Lower lobe of right lung (tissue), 2 donors: ENCODE measurements at regions not wholly inside any gene's neighbourhood (a gene's known extent, or its start where the extent isn't known, plus 50 kb on each side); places are given as distances from the start of the nearest gene placed in this dataset.

ENCODE experiments used
- ATAC-seq, 2 donors: fragments of 200-7000 bp; cut with Tn5 transposase; one replicate each; pipeline ENCODE4 v1.9.1; 2020 to 2022; ENCODE audit warnings: mild to moderate bottlenecking in 2 of 2, moderate library complexity in 2 of 2
- DNase-seq: peaks from one replicate; pipeline ENCODE4 v3.0.0-alpha.2; 2020
- H3K27ac ChIP-seq: fragments of 200-600 bp; one replicate; pipeline ENCODE4 v1.8.0; 2022
- H3K27me3 ChIP-seq: fragments of 200-600 bp; one replicate; pipeline ENCODE4 v1.8.0; 2022; ENCODE audit warnings: low read depth
- H3K36me3 ChIP-seq: fragments of 200-600 bp; one replicate; pipeline ENCODE4 v1.8.0; 2022; ENCODE audit warnings: mild to moderate bottlenecking
- H3K4me1 ChIP-seq: fragments of 200-600 bp; one replicate; pipeline ENCODE4 v1.8.0; 2022
- H3K4me3 ChIP-seq: fragments of 200-600 bp; one replicate; pipeline ENCODE4 v1.8.0; 2022; ENCODE audit warnings: mild to moderate bottlenecking
- H3K9me3 ChIP-seq: fragments of 200-600 bp; one replicate; pipeline ENCODE4 v1.8.0; 2022
- CTCF ChIP-seq: fragments of 200-600 bp; IDR thresholded peaks from one replicate; pipeline ENCODE4 v1.8.0; 2022; ENCODE audit warnings: antibody characterized with exemption, mild to moderate bottlenecking
- intact Hi-C: fragments of 100-400 bp; cut with DNase I; formaldehyde crosslinking; loops from one replicate; pipeline ENCODE4 v1.11.0; 2022
- donor health status: DM: no; HTN: yes; CAD: no; lungs with severe emphysema.

- intact Hi-C loops: no loop called here
- Histone ChIP-seq H3K4me1 (peaks cover 8% of the 10 kb centered on the region), H3K27ac (no peak overlapping the region), H3K4me3 (no peak overlapping the region), H3K36me3 (no peaks in the 10 kb centered on the region), H3K9me3 (no peaks in the 10 kb centered on the region), H3K27me3 (no peaks in the 10 kb centered on the region)
- ATAC-seq: no peak
- DNase-seq: no peak
- no peak for TF ChIP-seq CTCF
Observed at GRCh38 chr17:13321951-13322701, 279.6 kb downstream of the HS3ST3A1 start.

GRCh38 chr17:13320046-13320785 lies 281.5 kb downstream of the HS3ST3A1 start:
- H3K27ac ChIP-seq: peak overlapping the region; percentile 53
- H3K4me3 ChIP-seq: no peak overlapping the region
- H3K36me3 ChIP-seq: no peaks in the 10 kb centered on the region
- no peaks in the 10 kb centered on the region for H3K27me3 ChIP-seq
- peaks cover 8% of the 10 kb centered on the region for H3K4me1 ChIP-seq
- no peak for TF ChIP-seq CTCF
- no peak for ATAC-seq
- DNase-seq: no peak
- no peaks in the 10 kb centered on the region for H3K9me3 ChIP-seq
- intact Hi-C loops: no loop called here

GRCh38 chr17:13316657-13317056 lies 285.1 kb downstream of the HS3ST3A1 start:
- Histone ChIP-seq H3K36me3 (no peaks in the 10 kb centered on the region), H3K4me1 (peaks cover 8% of the 10 kb centered on the region), H3K27me3 (no peaks in the 10 kb centered on the region), H3K27ac (no peak overlapping the region), H3K4me3 (no peak overlapping the region), H3K9me3 (no peaks in the 10 kb centered on the region)
- intact Hi-C loops: no loop called here
- DNase-seq (no peak), ATAC-seq (no peak)
- TF ChIP-seq CTCF: no peak

- Histone ChIP-seq H3K4me1 (no peaks in the 10 kb centered on the region), H3K4me3 (no peak overlapping the region), H3K36me3 (no peaks in the 10 kb centered on the region), H3K9me3 (no peaks in the 10 kb centered on the region), H3K27ac (no peak overlapping the region), H3K27me3 (no peaks in the 10 kb centered on the region)
- ATAC-seq: no peak
- DNase-seq: no peak
- intact Hi-C loops: no loop called here
- TF ChIP-seq CTCF: no peak
Observed at GRCh38 chr17:13311306-13311705, 290.4 kb downstream of the HS3ST3A1 start.

- no peaks in the 10 kb centered on the region for H3K9me3 ChIP-seq
- intact Hi-C loops: no loop called here
- H3K4me3 ChIP-seq: no peak overlapping the region
- no peaks in the 10 kb centered on the region for H3K27me3 ChIP-seq
- H3K4me1 ChIP-seq: no peaks in the 10 kb centered on the region
- TF ChIP-seq CTCF: no peak
- ATAC-seq (no peak), DNase-seq (no peak)
- no peak overlapping the region for H3K27ac ChIP-seq
- no peaks in the 10 kb centered on the region for H3K36me3 ChIP-seq
Observed at GRCh38 chr17:13310858-13311257, 290.9 kb downstream of the HS3ST3A1 start.
